Coronary artery (tissue), 2 donors: ENCODE measurements at regions not wholly inside any gene's neighbourhood (a gene's known extent, or its start where the extent isn't known, plus 50 kb on each side); places are given as distances from the start of the nearest gene placed in this dataset.
"Not testable (repeated sequence)": the region's sequence is repeated elsewhere in the genome, so short reads cannot be mapped to it uniquely, and the experiment has no call there.

Experiments used
- DNase-seq: peaks from one replicate; pipeline ENCODE4 v3.0.0-alpha.2; 2017; ENCODE audit warnings: low spot score
- H3K27ac ChIP-seq, 2 donors: fragments of 200-600 bp; sonication (generic); one replicate each; pipeline ENCODE4 v1.5.1; 2016 to 2019
- H3K4me3 ChIP-seq: fragments of 200-600 bp; sonication (generic); 2 replicates; pipeline ENCODE4 v1.5.1; 2016; ENCODE audit warnings: mild to moderate bottlenecking, moderate library complexity
- CTCF ChIP-seq: fragments of 200-600 bp; sonication (generic); IDR thresholded peaks from one replicate; pipeline ENCODE4 v1.5.1; 2019; ENCODE audit warnings: antibody characterized with exemption

- no peak for TF ChIP-seq CTCF
- DNase-seq, result no peak
Observed at GRCh38 chr18:8926464-8926863, 176.0 kb upstream of the NDUFV2 start.

GRCh38 chr18:8928044-8928443, 174.5 kb upstream of the NDUFV2 start:
- no peak overlapping the region for H3K4me3 ChIP-seq
- TF ChIP-seq CTCF, result no peak
- no peak overlapping the region for H3K27ac ChIP-seq
- no peak for DNase-seq

More at GRCh38 chr18:8926464-8926863, 176.0 kb upstream of the NDUFV2 start:
- no peak overlapping the region for H3K27ac ChIP-seq
- no peak overlapping the region for H3K4me3 ChIP-seq

DNA sequence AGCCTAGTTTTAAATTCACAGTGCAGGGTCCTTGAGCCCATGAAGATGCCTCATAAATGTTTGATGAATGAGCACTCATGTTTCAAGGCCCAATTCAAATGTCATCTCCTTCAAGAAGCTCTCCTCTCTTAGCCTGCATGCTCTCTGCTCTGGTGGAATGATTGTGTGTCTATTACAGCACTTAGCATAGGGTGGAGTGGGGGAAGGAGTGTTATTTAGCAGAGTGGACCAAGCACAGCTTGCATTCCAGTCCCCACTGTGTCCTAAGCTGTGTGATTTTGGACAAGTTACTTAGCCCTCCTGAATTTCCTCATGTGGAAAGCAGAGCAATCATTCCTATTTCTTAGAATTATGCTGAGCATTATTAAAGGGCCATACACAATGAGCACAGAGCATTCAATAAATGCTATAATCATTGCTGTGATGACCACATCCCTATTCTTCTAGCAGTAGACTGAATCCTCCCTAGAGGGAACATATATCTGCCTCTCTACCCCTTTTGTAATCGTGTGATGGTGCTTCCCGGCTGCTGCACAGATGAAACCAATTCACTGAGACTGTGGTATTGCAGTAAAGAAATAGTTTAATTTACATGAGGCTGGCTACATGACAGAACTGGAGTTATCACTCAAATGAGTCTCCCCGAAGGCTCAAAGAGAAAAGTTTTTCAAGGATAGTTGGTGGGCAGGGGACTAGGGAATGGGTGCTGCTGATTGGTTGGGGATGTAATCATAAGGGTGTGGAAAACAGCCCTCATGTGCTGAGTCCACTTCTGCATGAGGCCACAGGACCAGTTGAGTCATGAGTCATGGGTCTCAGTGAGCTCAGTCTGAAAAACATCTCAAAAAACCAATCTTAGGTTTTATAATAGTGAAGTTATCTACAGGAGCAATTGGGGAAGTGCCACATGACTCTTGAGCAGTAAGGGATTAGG, 173.4 kb upstream of the NDUFV2 start:
- Histone ChIP-seq H3K27ac (no peak overlapping the region), H3K4me3 (no peak overlapping the region)
- no peak for TF ChIP-seq CTCF
- DNase-seq, result no peak

DNA sequence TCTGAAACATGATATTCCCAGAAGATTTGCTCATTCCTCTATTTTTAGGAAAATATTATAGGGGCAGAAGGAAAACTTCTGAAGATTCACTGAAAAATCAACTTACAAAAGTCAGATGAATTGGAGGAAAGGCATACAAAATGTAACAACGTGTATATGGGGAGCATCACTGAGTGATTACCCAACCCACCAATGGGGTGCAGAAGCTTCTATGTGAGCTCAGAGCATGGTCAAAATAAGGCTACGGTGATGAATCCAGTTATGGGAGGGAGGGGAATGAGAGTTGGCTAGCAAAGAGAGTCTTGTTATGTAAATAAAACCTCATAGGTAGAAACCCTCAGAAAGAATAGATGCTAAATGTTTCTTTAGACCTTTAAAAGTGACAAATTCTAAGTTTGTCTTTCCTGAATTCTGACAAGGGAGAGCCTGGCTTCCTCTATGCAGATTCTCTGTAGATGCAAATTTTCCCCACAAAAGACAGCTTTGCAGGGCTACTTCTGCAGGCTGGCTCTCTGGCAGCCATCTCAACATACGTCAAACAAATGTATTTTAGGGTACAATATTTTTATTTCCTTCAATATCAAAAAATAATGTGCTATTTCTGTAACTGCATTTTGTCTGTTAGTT, 171.4 kb upstream of the NDUFV2 start:
- H3K4me3 ChIP-seq, result no peak overlapping the region
- H3K27ac ChIP-seq, result no peak overlapping the region
- no peak for TF ChIP-seq CTCF
- no peak for DNase-seq

- Histone ChIP-seq H3K27ac (no peak overlapping the region), H3K4me3 (no peak overlapping the region)
- TF ChIP-seq CTCF, result no peak
- no peak for DNase-seq
Observed at GRCh38 chr18:8932866-8933265, 169.6 kb upstream of the NDUFV2 start.

GRCh38 chr18:8933714-8934284, 168.7 kb upstream of the NDUFV2 start:
- Histone ChIP-seq H3K4me3 (no peak overlapping the region), H3K27ac (no peak overlapping the region)
- DNase-seq, result no peak
- no peak for TF ChIP-seq CTCF

DNA sequence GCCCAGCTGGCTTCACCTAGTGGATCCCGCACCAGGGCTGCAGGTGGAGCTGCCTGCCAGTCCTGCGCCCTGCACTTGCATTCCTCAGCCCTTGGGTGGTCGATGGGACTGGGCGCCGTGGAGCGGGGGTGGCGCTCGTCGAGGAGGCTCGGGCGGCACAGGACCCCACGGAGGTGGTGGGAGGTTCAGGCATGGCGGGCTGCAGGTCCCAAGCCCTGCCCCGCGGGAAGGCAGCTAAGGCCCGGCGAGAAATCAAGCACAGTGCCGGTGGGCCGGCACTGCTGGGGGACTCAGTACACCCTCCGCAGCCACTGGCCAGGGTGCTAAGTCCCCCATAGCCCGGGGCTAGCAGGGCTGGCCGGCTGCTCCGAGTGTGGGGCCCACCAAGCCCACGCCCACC, 167.2 kb upstream of the NDUFV2 start:
- not testable (repeated sequence) for DNase-seq, H3K4me3 ChIP-seq, H3K27ac ChIP-seq
